Activated T-cell treated with anti-CD3 and anti-CD28 coated beads for 24 hours (primary cell): ENCODE measurements at regions not wholly inside any gene's neighbourhood (a gene's known extent, or its start where the extent isn't known, plus 50 kb on each side); places are given as distances from the start of the nearest gene placed in this dataset.
"Not testable (repeated sequence)": the region's sequence is repeated elsewhere in the genome, so short reads cannot be mapped to it uniquely, and the experiment has no call there.

Experiments used
- DNase-seq: peaks from one replicate; pipeline ENCODE4 v3.0.0-alpha.2; 2020; ENCODE audit warnings: low read depth

- no peak for DNase-seq
These were observed 52.0 kb upstream of the FYN start for GRCh38 chr6:111925296-111925695.

GRCh38 chr6:111926731-111927302 lies 53.6 kb upstream of the FYN start:
- DNase-seq = no peak

GRCh38 chr6:111927321-111927720 lies 54.1 kb upstream of the FYN start:
- DNase-seq = no peak

- DNase-seq = no peak
These were observed 54.9 kb upstream of the FYN start for GRCh38 chr6:111928139-111928538.

- DNase-seq = not testable (repeated sequence)
These were observed 61.4 kb upstream of the FYN start for GRCh38 chr6:111934611-111935010.

- DNase-seq = no peak
These were observed 63.5 kb upstream of the FYN start for GRCh38 chr6:111936718-111937117.

GRCh38 chr6:111938710-111939109 lies 65.5 kb upstream of the FYN start:
- DNase-seq = no peak

- no peak for DNase-seq
These were observed 66.7 kb upstream of the FYN start for GRCh38 chr6:111939902-111940301.

- DNase-seq = no peak
These were observed 67.5 kb upstream of the FYN start for GRCh38 chr6:111940801-111941200.

- DNase-seq = no peak
These were observed 68.6 kb upstream of the FYN start for GRCh38 chr6:111941686-111942330.

GRCh38 chr6:111942561-111942960 lies 69.3 kb upstream of the FYN start:
- no peak for DNase-seq

GRCh38 chr6:111943266-111943665 lies 70.0 kb upstream of the FYN start:
- no peak for DNase-seq

GRCh38 chr6:111943726-111944125 lies 70.5 kb upstream of the FYN start:
- DNase-seq = no peak

GRCh38 chr6:111944541-111944940 lies 71.3 kb upstream of the FYN start:
- DNase-seq = no peak

GRCh38 chr6:111949546-111949945 lies 76.3 kb upstream of the FYN start:
- DNase-seq = no peak

- DNase-seq = not testable (repeated sequence)
These were observed 76.7 kb upstream of the FYN start for GRCh38 chr6:111949984-111950383.

- no peak for DNase-seq
These were observed 77.6 kb upstream of the FYN start for GRCh38 chr6:111950661-111951496.

- no peak for DNase-seq
These were observed 78.3 kb upstream of the FYN start for GRCh38 chr6:111951497-111952085.

GRCh38 chr6:111952274-111952673 lies 79.0 kb upstream of the FYN start:
- no peak for DNase-seq

GRCh38 chr6:111952821-111953540 lies 79.7 kb upstream of the FYN start:
- no peak for DNase-seq

GRCh38 chr6:111956098-111956497 lies 82.8 kb upstream of the FYN start:
- no peak for DNase-seq

- no peak for DNase-seq
These were observed 84.5 kb upstream of the FYN start for GRCh38 chr6:111957623-111958315.
